WERI-Rb-1 (cell line): ENCODE measurements at regions not wholly inside any gene's neighbourhood (a gene's known extent, or its start where the extent isn't known, plus 50 kb on each side); places are given as distances from the start of the nearest gene placed in this dataset.

Experiments
- DNase-seq: peaks from one replicate; pipeline ENCODE4 v3.0.0-alpha.2; 2020
- H3K27ac ChIP-seq: fragments of 250-450 bp; sonication (Bioruptor Pico); 2 replicates; pipeline ENCODE4 v1.5.1; 2020; ENCODE audit warnings: mild to moderate bottlenecking, moderate library complexity
- H3K27me3 ChIP-seq: fragments of 250-450 bp; sonication (Bioruptor Pico); 2 replicates; pipeline ENCODE4 v1.5.1; 2021; ENCODE audit warnings: mild to moderate bottlenecking, low read depth, moderate library complexity; ENCODE audit not compliant: insufficient read depth, severe bottlenecking
- H3K36me3 ChIP-seq: fragments of 250-450 bp; sonication (Bioruptor Pico); 2 replicates; pipeline ENCODE4 v1.5.1; 2020; ENCODE audit warnings: mild to moderate bottlenecking, moderate library complexity
- H3K4me3 ChIP-seq: 2 replicates; pipeline ENCODE4 v1.5.1; 2011; ENCODE audit warnings: low read depth, mild to moderate bottlenecking, control low read depth, low read length
- H3K9me3 ChIP-seq: fragments of 250-450 bp; sonication (Bioruptor Pico); 2 replicates; pipeline ENCODE4 v1.5.1; 2021; ENCODE audit warnings: mild to moderate bottlenecking, moderate library complexity; ENCODE audit not compliant: severe bottlenecking
- CTCF ChIP-seq: IDR thresholded peaks from 2 replicates; pipeline ENCODE4 v1.5.1; 2011; ENCODE audit warnings: low read depth, mild to moderate bottlenecking, control low read depth, inconsistent platforms, low read length

GRCh38 chr3:174336784-174337183 is 522.4 kb upstream of the NAALADL2 start:
- DNase-seq = no peak
- no peak overlapping the region for H3K4me3 ChIP-seq
- H3K27ac ChIP-seq = no peak overlapping the region
- no peak for TF ChIP-seq CTCF
- no peaks in the 10 kb centered on the region for H3K27me3 ChIP-seq
- H3K36me3 ChIP-seq = no peaks in the 10 kb centered on the region
- no peaks in the 10 kb centered on the region for H3K9me3 ChIP-seq

- H3K27me3 ChIP-seq = no peaks in the 10 kb centered on the region
- H3K9me3 ChIP-seq = no peaks in the 10 kb centered on the region
- DNase-seq = no peak
- no peak overlapping the region for H3K4me3 ChIP-seq
- TF ChIP-seq CTCF = no peak
- H3K36me3 ChIP-seq = no peaks in the 10 kb centered on the region
- no peak overlapping the region for H3K27ac ChIP-seq
Measured at GRCh38 chr3:174337227-174337626, 521.9 kb upstream of the NAALADL2 start.

- Histone ChIP-seq H3K4me3 (no peak overlapping the region), H3K36me3 (no peaks in the 10 kb centered on the region), H3K9me3 (no peaks in the 10 kb centered on the region), H3K27ac (no peak overlapping the region), H3K27me3 (no peaks in the 10 kb centered on the region)
- TF ChIP-seq CTCF = no peak
- no peak for DNase-seq
Measured at GRCh38 chr3:174340624-174341587, 518.2 kb upstream of the NAALADL2 start.

GRCh38 chr3:174342171-174342570 is 517.0 kb upstream of the NAALADL2 start:
- DNase-seq = no peak
- Histone ChIP-seq H3K27ac (no peak overlapping the region), H3K4me3 (no peak overlapping the region), H3K36me3 (no peaks in the 10 kb centered on the region), H3K27me3 (no peaks in the 10 kb centered on the region), H3K9me3 (no peaks in the 10 kb centered on the region)
- no peak for TF ChIP-seq CTCF

GRCh38 chr3:174342941-174343501 is 516.1 kb upstream of the NAALADL2 start:
- TF ChIP-seq CTCF = no peak
- DNase-seq = no peak
- H3K27me3 ChIP-seq = no peaks in the 10 kb centered on the region
- no peaks in the 10 kb centered on the region for H3K9me3 ChIP-seq
- H3K4me3 ChIP-seq = no peak overlapping the region
- no peaks in the 10 kb centered on the region for H3K36me3 ChIP-seq
- no peak overlapping the region for H3K27ac ChIP-seq
